Activated naive CD4-positive, alpha-beta T cell treated with anti-CD3 and anti-CD28 coated beads, Interleukin-2, amount 50 U/mL, for 72 hours (primary cell): ENCODE measurements at regions not wholly inside any gene's neighbourhood (a gene's known extent, or its start where the extent isn't known, plus 50 kb on each side); places are given as distances from the start of the nearest gene placed in this dataset.
"Not testable (repeated sequence)": the region's sequence is repeated elsewhere in the genome, so short reads cannot be mapped to it uniquely, and the experiment has no call there.

Experiments
- ATAC-seq, 2 donors: fragments of 150-1000 bp; cut with Tn5 transposase; 2 replicates each; pipeline ENCODE4 v1.10.0; 2021; ENCODE audit warnings: mild to moderate bottlenecking in 2 of 2, moderate library complexity in 2 of 2
- DNase-seq, 2 donors: peaks; one replicate each; pipeline ENCODE4 v3.0.0; 2021 to 2022; ENCODE audit warnings: low spot score in 2 of 2
- H3K27ac Mint-ChIP-seq, 2 donors: one replicate each; pipeline ENCODE4 v1.8.0; 2022; ENCODE audit warnings: mild to moderate bottlenecking in 2 of 2, mixed read lengths in 2 of 2
- H3K36me3 Mint-ChIP-seq, 2 donors: one replicate each; pipeline ENCODE4 v1.8.0; 2022; ENCODE audit warnings: mixed read lengths in 2 of 2
- H3K9me3 Mint-ChIP-seq, 2 donors: one replicate each; pipeline ENCODE4 v1.8.0; 2022; ENCODE audit warnings: mixed read lengths in 2 of 2

GRCh38 chr14:105855246-105855892, 329.0 kb downstream of the TMEM121 start:
- H3K27ac Mint-ChIP-seq = peak overlapping the region in 1 of 2 donors; percentile 60
- DNase-seq = peak in 1 of 2 donors; percentile 49
- no peaks in the 10 kb centered on the region for H3K9me3 Mint-ChIP-seq
- H3K36me3 Mint-ChIP-seq = no peaks in the 10 kb centered on the region
- ATAC-seq = no peak

- Mint-ChIP-seq H3K9me3 (no peaks in the 10 kb centered on the region), H3K36me3 (no peaks in the 10 kb centered on the region), H3K27ac (no peak overlapping the region)
- DNase-seq (no peak), ATAC-seq (no peak)
Observed at GRCh38 chr14:105855893-105856675, 329.7 kb downstream of the TMEM121 start.

GRCh38 chr14:105856676-105857219, 330.4 kb downstream of the TMEM121 start:
- no peaks in the 10 kb centered on the region for H3K36me3 Mint-ChIP-seq
- DNase-seq (no peak), ATAC-seq (no peak)
- H3K27ac Mint-ChIP-seq = peak overlapping the region in 1 of 2 donors; percentile 29
- H3K9me3 Mint-ChIP-seq = no peaks in the 10 kb centered on the region

- ATAC-seq = no peak
- H3K9me3 Mint-ChIP-seq = no peaks in the 10 kb centered on the region
- no peaks in the 10 kb centered on the region for H3K36me3 Mint-ChIP-seq
Observed at GRCh38 chr14:105857220-105857825, 330.9 kb downstream of the TMEM121 start.

GRCh38 chr14:105857826-105858675, 331.7 kb downstream of the TMEM121 start:
- no peaks in the 10 kb centered on the region for H3K36me3 Mint-ChIP-seq
- no peaks in the 10 kb centered on the region for H3K9me3 Mint-ChIP-seq
- H3K27ac Mint-ChIP-seq = peak overlapping the region in 1 of 2 donors; percentile 14
- DNase-seq (peak in 1 of 2 donors; percentile 49), ATAC-seq (no peak)

More at GRCh38 chr14:105857220-105857825, 330.9 kb downstream of the TMEM121 start:
- DNase-seq = peak in 1 of 2 donors; percentile 47
- no peak overlapping the region for H3K27ac Mint-ChIP-seq

- H3K27ac Mint-ChIP-seq = peak overlapping the region in 1 of 2 donors; percentile 36
- ATAC-seq (no peak), DNase-seq (no peak)
- no peaks in the 10 kb centered on the region for H3K9me3 Mint-ChIP-seq
- H3K36me3 Mint-ChIP-seq = no peaks in the 10 kb centered on the region
Observed at GRCh38 chr14:105858676-105859025, 332.3 kb downstream of the TMEM121 start.

- not testable (repeated sequence) for H3K36me3 Mint-ChIP-seq, H3K9me3 Mint-ChIP-seq
- H3K27ac Mint-ChIP-seq = peak overlapping the region in 1 of 2 donors; percentile 36
- ATAC-seq = peak in 1 of 2 donors; percentile 1
- DNase-seq = peak in 1 of 2 donors; percentile 42
Observed at GRCh38 chr14:105859073-105859716, 332.8 kb downstream of the TMEM121 start.

GRCh38 chr14:105859717-105860614, 333.6 kb downstream of the TMEM121 start:
- Mint-ChIP-seq H3K36me3 (no peaks in the 10 kb centered on the region), H3K27ac (peak overlapping the region in 1 of 2 donors; percentile 92), H3K9me3 (no peaks in the 10 kb centered on the region)
- ATAC-seq (peak; percentile 25 to 33), DNase-seq (peak in 1 of 2 donors; percentile 41)

GRCh38 chr14:105860615-105861580, 334.5 kb downstream of the TMEM121 start:
- Mint-ChIP-seq H3K9me3 (no peaks in the 10 kb centered on the region), H3K36me3 (no peaks in the 10 kb centered on the region), H3K27ac (peak overlapping the region in 1 of 2 donors; percentile 96)
- peak in 1 of 2 donors; percentile 7 for ATAC-seq
- peak in 1 of 2 donors; percentile 51 for DNase-seq

- peak; percentile 17 to 73 for ATAC-seq
- no peaks in the 10 kb centered on the region for H3K9me3 Mint-ChIP-seq
- peak overlapping the region in 1 of 2 donors; percentile 96 for H3K27ac Mint-ChIP-seq
- H3K36me3 Mint-ChIP-seq = no peaks in the 10 kb centered on the region
- peak; percentile 45 for DNase-seq
Observed at GRCh38 chr14:105861985-105862465, 335.6 kb downstream of the TMEM121 start.

- Mint-ChIP-seq H3K27ac (peak overlapping the region; percentile 27 to 96), H3K9me3 (no peaks in the 10 kb centered on the region), H3K36me3 (no peaks in the 10 kb centered on the region)
- DNase-seq (no peak), ATAC-seq (no peak)
Observed at GRCh38 chr14:105862581-105863239, 336.3 kb downstream of the TMEM121 start.

- ATAC-seq (no peak), DNase-seq (peak in 1 of 2 donors; percentile 31)
- no peaks in the 10 kb centered on the region for H3K9me3 Mint-ChIP-seq
- no peaks in the 10 kb centered on the region for H3K36me3 Mint-ChIP-seq
- no peak overlapping the region for H3K27ac Mint-ChIP-seq
Observed at GRCh38 chr14:105863296-105864108, 337.1 kb downstream of the TMEM121 start.

- H3K9me3 Mint-ChIP-seq = no peaks in the 10 kb centered on the region
- ATAC-seq = no peak
- no peaks in the 10 kb centered on the region for H3K36me3 Mint-ChIP-seq
- no peak overlapping the region for H3K27ac Mint-ChIP-seq
- DNase-seq = peak in 1 of 2 donors; percentile 25
Observed at GRCh38 chr14:105864116-105864515, 337.7 kb downstream of the TMEM121 start.
